ENCODE measurements at regions not wholly inside any gene's neighbourhood (a gene's known extent, or its start where the extent isn't known, plus 50 kb on each side); places are given as distances from the start of the nearest gene placed in this dataset.

DNA sequence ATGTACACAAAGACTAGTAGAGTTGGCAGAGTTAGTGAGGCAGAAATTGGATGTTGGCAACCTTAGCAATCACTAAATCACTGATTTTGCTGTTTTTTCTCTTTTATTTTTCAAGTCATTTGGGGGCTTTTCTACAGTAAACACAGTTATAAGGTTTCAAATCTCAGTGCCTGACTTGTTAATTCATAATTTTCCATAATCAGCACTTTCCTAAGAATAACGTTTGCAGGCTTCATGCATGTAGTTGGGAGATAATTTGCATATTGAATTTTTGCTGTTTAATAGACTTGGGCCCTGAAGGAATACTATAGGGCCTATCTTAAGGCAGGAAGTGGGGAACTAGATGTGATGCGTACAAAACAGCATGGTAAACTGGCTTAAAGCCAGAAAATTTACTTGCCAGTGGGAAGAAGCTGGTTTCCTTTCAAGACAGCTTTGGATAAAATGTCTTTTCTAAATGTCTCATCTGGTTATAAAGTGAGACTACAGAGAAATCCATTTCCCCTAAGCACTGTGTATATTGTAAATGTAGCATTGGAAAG, 127.2 kb upstream of the SMIM21 start:
- TF ChIP-seq, protein P1, sequence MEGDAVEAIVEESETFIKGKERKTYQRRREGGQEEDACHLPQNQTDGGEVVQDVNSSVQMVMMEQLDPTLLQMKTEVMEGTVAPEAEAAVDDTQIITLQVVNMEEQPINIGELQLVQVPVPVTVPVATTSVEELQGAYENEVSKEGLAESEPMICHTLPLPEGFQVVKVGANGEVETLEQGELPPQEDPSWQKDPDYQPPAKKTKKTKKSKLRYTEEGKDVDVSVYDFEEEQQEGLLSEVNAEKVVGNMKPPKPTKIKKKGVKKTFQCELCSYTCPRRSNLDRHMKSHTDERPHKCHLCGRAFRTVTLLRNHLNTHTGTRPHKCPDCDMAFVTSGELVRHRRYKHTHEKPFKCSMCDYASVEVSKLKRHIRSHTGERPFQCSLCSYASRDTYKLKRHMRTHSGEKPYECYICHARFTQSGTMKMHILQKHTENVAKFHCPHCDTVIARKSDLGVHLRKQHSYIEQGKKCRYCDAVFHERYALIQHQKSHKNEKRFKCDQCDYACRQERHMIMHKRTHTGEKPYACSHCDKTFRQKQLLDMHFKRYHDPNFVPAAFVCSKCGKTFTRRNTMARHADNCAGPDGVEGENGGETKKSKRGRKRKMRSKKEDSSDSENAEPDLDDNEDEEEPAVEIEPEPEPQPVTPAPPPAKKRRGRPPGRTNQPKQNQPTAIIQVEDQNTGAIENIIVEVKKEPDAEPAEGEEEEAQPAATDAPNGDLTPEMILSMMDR (IDR thresholded peaks at IDR 0.05): no peak
- no peak for TF ChIP-seq POLR2A (IDR thresholded peaks at IDR 0.05)
